T-helper 1 cell (primary cell): ENCODE measurements at regions not wholly inside any gene's neighbourhood (a gene's known extent, or its start where the extent isn't known, plus 50 kb on each side); places are given as distances from the start of the nearest gene placed in this dataset.
"Not testable (repeated sequence)": the region's sequence is repeated elsewhere in the genome, so short reads cannot be mapped to it uniquely, and the experiment has no call there.

Source experiments
- DNase-seq, 5 donors: peaks; one replicate each; pipeline ENCODE4 v3.0.0-alpha.2; 2012 to 2020

DNA sequence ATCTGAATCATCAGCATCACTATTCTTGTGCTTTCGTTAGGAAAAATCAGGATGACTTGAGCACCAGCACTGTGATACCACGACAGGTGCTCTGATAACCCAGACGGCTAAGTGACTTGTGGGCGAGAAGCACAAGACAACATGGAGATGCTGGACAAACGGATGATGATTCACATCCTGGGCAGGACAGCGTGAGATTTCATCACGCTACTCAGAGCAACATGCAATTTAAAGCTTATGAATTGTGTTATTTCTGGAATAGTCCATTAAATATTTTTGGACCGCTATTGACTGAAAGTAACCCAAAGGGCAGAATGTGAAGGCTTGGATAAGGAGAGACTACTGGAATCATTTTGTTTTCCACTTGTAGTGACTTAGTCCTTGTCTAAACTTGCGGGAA is 114.8 kb upstream of the DAPK1 start:
- no peak for DNase-seq

DNA sequence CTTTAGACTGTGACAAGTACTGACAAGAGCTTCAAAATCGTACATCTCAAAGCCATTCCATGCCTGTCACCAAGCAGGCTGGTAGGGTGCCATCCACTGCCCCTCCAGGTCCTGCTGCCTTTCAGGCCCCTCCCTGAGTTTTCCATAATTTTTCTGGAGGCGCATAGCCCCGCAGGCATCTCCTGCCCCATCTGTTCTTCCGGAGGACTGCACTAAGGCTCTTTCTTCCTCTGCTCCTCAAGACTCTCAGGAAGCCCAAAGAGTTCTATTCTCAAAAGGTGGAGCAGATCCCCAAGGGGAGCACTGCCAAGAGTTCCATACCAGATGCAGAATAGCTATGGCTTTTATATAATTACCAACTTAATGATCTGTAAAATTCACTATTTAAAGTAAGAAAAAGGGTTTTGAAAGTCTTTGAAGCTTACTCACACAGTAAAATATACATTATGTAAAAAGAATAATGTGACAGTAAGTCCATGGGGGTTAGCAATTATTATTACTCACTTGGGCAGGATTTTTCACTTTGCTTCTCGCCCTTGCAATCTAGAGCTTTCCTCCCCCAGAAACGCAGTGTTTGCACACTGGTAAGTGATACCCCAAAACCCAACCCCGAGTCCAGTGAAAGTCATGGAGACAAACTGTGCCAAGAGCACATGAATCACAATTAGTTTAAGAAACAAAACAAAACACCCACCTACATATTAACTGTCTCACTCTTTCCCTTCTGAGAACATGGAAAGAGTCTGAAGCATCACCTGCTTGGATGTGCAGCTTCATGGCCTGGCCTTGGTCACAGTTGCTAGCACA is 114.1 kb upstream of the DAPK1 start:
- DNase-seq, result no peak

DNA sequence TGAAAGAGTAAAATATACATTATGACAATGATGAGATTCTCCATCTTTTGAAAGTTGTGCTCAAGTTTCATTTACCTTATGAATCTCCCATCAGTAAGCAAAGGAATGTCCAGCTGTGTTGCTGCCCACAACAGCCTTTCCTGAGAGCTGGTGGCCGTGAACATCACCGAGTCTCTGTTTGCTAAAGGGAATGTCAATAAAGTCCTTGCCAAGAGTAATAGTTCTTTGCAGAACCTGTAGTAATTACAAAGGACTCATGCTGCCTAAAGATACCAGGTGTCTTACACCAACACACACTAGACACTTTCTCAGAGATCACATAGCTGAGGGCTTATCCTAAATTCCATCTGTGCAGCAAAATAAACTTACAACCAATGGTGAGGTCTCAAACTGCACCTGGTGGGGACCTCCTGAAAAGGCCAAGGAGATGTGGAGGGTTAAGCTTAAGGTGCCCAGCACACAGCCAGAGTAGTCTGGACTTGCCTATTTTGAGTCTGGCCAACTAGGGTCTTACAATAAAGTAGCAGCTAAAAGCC is 111.1 kb upstream of the DAPK1 start:
- no peak for DNase-seq

DNA sequence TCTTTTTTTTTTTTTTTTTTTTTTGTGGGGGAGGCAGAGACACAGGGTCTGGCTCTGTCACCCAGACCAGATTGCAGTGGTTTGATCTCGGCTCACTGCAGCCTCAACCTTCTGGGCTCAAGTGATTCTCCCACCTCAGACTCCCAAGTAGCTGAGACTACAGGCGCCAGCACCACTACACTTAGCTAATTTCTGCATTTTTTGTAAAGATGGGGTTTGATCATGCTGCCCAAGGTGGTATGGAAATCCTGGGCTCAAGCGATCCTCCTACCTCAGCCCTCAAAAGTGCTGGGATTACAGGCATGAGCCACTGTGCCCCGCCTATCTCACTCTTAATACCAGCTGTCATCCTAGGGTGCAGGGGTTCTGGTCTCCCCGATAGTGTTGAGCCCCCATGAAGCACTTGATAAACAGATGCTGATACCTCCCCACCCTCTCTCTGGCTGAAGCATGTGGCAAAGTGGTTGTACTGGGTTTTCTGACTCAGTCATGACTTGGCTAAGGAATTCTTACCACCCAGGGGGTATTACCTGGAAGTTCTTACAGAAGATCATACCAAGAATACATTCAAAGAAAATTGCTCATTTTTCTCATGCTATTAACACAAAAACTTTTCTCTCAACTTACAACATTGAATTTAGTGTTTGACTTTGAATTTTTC is 110.2 kb upstream of the DAPK1 start:
- no peak for DNase-seq

DNA sequence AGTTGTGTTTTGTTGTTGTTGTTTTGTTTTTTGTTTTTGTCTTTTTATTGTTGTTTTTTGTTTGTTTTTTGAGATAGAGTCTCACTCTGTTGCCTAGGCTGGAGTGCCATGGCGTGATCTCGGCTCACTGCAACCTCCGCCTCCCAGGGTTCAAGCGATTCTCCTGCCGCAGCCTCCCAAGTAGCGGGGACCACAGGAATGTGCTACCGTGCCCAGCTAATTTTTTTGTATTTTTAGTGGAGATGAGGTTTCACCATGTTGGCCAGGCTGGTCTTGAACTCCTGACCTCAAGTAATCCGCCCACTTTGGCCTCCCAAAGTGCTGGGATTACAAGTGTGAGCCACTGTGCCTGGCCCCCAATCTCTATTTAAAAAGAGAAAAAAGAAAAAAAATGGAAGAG is 109.0 kb upstream of the DAPK1 start:
- not testable (repeated sequence) for DNase-seq

DNA sequence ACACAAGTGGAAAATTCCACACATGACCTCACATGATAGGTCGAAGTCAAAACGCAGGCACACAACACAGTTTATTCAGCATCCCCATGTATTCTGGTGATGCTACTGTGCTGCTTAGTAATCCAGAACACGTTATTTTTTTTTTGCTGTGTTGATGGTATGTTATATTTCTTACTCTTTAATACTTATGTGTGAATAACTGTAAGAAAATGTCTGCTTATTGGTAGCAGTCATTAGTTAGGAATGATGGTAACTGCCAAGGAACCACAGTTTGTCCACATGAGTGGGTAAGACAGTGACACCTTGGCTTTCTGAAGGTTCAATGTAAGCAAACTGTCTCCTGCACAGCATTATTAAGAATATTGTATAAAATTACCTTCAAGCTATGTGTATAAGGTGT is 107.7 kb upstream of the DAPK1 start:
- DNase-seq, result no peak

DNA sequence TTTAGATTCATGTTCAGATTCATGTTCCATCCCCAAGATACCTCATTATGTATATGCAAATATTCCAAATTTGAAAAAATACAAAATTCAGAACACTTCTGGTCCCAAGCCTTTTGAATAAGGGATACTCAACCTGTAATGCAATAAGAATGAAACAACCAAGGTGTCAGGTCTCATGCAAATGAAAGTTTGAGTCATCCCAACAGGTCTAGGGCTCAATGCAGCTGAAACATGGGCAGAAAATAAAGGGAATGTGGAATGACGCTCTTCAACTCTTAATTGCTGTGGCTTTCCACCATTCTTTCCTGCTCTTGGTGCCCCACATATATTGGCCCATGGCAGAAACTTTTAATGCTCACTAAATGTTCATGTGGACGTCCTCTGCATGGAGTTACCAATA is 107.3 kb upstream of the DAPK1 start:
- no peak for DNase-seq

DNA sequence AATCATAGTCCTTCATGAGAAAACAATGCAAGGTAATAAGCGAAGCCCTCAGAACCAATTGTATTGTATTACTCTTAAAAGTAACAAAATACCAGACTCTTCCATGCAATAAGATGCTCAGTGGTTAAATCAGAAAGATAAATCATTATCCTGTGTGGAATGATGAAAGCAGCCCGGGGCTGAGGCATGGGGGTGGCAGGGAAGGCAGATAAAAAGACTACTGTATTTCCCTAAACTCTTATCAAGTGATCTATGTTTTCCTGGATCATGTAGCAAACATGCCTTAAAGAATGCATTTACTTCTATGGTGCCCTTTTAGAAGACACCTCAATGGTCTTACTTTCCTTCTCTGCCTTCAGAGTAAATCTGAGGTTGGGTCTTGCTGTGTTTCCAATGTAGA is 105.6 kb upstream of the DAPK1 start:
- no peak for DNase-seq

DNA sequence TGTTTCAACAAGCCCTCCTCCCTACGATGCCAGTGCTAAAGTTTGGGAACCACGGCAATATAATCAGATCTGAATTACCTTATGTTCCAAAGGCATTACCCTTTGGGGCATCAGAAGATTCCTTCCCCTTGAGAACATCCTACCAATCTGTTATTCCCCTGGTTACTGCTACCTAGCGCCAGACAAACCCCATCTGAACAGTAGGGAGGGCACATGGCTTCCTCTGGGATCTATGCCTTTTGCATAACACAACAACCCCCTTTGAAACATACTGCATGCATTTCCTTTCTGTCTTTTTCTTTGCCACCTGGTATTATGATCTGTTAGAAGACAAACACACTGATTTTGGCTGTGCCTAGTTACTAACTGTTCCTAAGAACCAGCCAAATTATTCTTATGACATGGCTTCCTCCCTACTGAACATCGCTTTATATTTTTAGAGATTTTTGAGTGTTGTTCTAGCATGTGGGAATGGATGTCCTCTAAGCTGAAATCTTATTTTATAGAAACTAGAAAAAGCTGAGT is 103.9 kb upstream of the DAPK1 start:
- DNase-seq, result no peak

DNA sequence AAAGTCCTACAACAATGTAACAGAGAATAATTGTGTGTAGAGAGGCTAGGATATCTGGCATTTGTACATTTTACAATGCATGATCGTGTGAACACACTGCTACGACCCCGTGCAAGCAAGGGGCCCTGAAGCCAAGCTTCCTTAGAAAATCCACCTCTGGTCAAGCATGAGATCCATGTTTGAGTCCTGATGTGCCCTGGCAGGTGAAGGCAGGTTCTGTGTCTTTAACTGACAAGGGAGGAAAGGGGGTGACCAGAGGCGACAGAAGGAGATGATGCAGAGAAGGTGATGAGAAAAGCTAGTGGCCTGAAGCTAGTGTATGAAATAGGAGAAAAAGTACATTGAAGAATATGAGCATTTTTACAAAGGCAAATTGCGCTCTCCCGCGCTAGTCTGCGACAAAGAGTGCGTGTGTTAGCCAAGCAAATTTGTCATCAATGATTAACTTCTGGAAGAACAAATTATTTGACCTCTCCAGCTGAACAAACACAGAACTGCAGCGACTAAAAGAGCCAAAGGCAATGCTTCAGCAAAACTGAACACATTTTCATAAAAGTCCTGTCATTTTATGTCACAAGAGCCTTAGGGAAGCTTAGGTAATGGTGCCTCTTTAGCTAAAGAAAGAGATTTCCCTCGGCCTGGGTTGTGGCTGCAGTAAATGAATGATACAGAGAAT is 101.7 kb upstream of the DAPK1 start:
- DNase-seq, result no peak

DNA sequence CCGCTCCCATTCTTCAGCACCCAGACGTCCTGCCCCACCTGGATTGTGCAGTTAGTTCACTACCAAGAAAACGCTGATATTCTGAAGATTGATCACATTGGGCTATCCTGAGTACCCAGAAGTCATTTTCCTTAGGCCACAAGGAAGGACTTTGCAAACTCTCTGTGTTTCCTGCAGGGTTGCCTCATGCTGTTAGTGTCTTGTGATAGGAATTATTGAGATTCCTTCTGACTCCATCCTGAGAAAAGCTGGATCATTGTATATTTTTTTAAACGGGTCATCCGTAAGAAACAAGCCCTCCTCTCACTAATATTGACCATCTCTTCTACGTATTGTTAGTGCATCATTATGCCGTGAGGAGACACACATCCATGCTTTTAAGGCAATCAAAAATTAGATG is 96.0 kb upstream of the DAPK1 start:
- DNase-seq, result no peak

DNA sequence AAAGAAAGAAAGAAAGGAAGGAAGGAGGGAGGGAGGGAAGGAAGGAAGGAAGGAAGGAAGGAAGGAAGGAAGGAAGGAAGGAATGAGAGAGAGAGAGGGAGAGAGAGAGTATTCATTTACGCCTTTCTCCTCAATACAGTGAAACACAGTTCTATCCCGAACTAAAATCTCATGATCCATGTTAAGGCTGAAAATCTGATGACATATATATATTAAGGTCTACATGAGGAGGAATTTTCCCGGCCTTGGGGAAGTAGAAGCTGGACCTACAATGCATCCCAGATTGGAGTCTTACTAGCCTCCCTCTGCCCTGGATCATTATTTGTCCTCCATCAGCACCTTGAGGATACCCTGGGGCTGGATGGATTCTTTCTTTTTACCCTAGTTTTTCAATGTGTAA is 95.1 kb upstream of the DAPK1 start:
- no peak for DNase-seq

DNA sequence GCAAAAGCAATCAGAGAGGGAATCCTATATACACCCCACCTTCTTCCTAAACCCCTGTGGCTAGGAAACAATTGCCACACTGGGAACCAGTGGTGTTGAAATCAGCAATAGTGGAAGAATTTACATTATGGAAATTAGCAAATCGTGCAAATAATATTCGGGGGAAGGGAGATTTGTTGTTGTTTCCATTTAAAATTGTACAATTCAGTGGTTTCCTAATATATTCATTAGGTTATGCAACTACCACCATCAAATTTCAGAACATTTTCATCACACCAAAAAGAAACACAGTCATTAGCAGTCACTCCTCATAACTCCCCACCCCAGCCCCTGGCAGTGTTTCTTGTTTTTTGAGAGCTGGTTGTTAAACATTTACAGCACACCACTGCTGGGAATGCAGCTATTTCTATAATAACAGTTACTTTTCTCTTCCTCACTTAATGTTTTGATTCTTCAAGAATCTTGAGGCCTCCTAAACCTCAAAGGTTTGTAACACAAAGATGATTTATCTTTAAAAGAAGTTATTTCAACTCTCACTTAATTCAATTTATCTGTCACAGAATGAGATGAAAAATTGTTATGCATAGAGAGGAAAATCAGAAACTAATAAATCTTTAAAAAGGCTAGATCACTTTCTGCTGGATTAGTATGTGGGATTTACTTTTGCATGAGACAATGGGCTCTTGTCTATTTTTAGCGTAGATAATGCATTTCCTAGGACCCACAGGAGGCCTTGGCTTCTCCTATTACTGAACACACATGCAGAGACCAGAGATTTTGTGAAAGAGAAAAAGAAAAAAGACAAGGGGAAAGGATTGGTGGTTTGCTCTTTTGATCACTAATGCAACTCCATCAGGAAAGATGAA is 91.8 kb upstream of the DAPK1 start:
- no peak for DNase-seq

DNA sequence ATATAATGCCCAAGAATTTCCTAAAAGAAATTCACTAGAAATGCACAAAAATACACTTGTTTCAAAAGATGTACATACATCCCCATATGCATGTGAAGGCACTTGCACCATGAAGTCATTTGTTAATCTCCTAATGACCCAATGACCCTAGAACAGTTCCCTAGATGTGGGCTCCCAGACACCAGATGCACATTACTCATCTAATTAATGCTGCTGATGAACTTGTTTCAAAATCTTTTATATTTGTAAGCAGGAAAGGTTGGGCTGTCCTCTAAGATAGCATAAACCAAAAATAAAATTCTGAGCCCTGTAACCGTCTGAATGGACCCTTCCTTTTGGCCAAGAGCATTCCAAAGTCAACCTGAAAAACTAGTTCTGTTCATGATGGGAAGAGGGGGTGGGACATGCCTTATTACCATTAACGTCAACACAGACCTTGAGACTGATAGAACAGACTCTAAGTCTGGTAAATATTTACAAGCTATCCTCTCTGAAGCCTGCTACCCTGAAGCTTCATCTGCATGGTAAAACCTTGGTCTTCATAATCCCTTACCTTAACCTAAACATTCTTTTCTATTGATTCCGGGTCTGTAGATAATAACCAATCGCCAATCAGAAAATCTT is 91.0 kb upstream of the DAPK1 start:
- no peak for DNase-seq

DNA sequence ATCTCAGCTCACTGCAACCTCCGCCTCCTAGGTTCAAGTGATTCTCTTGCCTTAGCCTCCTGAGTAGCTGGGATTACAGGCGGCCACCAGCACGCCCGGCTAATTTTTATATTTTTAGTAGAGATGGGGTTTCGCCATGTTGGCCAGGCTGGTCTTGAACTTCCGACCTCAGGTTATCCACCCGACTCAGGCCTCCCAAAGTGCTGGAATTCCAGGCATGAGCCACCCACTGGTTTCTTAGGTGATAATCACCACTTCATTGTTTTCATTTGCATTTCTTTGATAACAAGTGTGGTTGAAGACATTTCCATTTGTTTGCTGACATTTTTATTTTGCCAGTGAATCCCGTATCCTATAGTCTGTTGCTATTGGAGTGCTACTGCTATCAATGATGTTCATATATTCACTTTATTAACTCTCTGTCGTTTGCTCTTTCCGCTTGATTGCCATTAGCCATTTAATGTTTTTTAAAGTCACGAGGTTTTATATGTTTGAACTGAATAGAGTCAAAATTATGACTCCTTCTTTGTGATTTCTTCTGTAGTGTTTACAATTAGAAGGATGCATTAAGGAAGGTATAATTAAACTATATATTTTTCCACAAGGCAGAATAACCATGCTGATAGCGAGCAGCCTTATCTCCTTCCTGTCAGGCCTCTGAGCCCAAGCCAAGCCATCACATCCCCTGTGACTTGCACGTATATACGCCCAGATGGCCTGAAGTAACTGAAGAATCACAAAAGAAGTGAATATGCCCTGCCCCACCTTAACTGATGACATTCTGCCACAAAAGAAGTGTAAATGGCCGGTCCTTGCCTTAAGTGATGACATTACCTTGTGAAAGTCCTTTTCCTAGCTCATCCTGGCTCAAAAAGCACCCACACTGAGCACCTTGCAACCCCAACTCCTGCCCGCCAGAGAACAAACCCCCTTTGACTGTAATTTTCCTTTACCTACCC is 87.3 kb upstream of the DAPK1 start:
- not testable (repeated sequence) for DNase-seq

DNA sequence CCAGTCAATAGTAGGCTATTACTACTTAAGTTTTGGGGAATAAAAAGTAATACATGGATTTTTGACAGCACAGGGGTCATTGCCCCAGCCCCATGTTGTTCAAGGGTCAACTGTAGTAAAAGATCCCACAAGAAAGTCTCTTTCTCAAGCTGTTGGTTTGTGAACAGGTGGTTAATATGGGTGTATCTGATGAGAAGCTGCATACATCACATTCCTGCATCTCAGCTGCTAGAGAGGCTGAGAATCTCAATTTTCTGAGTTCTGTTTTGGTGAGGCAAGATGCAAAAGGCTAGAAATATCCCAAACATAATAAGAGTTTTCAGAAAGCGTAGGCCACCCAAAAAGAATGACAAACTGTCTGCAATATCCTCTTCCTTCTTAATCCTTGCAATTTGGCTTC is 76.8 kb upstream of the DAPK1 start:
- DNase-seq, result no peak

DNA sequence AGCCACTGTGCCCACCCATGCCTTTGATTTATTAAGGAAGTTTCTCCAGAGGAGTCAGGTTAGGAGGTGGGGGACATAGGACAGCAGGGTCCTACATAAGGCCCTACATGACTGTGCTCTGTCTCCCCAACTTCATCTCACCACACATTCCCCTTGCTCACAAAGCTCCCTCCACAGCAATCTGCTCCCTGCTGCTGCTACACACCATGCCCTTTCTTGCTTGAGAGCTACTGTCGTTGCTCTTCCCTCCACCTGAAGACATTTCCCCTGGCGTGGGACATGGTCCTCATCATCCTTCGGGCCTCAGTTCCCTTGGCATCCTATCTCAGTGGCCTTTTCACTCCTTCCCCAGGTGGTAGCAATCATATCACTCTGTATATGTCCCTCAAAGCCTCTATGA is 75.9 kb upstream of the DAPK1 start:
- no peak for DNase-seq

DNA sequence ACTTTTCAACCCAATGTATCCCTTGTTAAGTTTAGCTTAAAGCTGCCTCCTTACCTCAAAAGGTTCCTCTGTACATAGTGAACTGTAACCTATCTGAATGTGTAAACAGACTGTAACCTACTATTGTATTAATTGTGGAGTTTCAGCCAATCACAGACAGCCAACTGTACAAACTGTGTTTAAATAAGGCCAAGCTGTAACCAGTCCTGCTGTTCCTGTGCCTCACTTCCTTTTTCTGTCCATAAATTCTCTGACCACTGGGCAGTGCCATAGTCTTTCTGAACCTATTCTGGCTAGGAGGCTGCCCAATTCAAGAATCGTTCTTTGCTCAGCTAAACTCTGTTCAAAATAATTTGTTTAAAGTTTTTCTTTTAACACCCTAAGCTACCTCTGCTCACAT is 74.7 kb upstream of the DAPK1 start:
- DNase-seq, result no peak

DNA sequence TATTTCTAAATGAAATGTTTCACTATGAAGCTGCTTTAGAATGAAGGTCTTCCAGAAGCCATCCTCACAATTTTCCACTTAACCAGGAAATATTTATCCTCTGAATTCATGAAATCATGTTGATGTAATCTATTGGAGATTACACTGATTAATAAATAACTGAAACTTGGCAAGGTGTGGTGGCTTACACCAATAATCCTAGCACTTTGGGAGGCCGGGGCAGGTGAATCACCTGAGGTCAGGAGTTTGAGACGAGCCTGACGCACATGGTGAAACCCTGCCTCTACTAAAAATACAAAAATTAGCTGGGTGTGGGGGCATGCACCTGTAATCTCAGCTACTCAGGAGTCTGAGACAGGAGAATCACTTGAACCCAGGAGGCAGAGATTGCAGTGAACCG is 73.8 kb upstream of the DAPK1 start:
- DNase-seq, result not testable (repeated sequence)

DNA sequence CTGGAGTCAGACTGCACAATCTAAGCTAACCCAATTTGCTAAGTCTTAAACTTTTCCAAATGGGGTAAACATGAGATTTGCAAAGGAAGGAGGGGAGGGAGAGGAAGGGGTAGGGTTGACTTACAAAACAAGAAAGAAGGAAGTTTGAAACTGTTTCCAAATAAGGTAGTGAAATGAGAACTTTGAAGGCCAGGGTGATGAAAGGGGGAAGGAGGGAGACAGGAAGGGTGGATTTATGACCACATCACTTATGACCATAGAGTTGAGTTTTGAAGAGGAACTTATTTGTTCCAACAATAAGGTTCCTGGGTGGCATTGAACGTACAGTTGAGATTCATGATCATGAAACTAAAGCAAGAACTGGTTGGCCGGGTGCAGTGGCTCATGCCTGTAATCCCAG is 72.5 kb upstream of the DAPK1 start:
- no peak for DNase-seq
